Endothelial cell of umbilical vein (primary cell): ENCODE measurements at regions not wholly inside any gene's neighbourhood (a gene's known extent, or its start where the extent isn't known, plus 50 kb on each side); places are given as distances from the start of the nearest gene placed in this dataset.

ENCODE experiments used
- BruUV-seq: library from RNA; stranded (reverse); fragments of 400-500 nt; replicated peaks from 2 replicates; lab custom pipeline; 2021; lab: Mats Ljungman, UMichigan
- CTCF ChIA-PET: fragments of 300-600, 350-600 bp; sonication (Branson Sonifier 250); formaldehyde crosslinking; loops from one replicate; lab custom pipeline; 2021; ENCODE audit warnings: antibody characterized with exemption, inconsistent platforms; lab: Charles Lee
- POLR2A ChIA-PET: fragments of 300-600, 350-600 bp; sonication (Branson Sonifier 250); formaldehyde crosslinking; loops from one replicate; lab custom pipeline; 2021; ENCODE audit warnings: antibody characterized with exemption, inconsistent platforms; lab: Charles Lee
- DNase-seq: peaks from one replicate; pipeline ENCODE4 v3.0.0-alpha.2; 2011; ENCODE audit warnings: low read depth, low spot score
- FAIRE-seq: peaks from 2 replicates; lab custom pipeline; 2011; peaks lifted over from hg19 to GRCh38; lab: Jason Lieb, UNC
- H2AFZ ChIP-seq: 2 replicates; pipeline ENCODE4 v1.6.0; 2012; ENCODE audit warnings: low read depth, low read length, control low read depth, inconsistent platforms
- H3K27ac ChIP-seq: 2 replicates; pipeline ENCODE4 v1.5.1; 2011; ENCODE audit warnings: low read depth, mild to moderate bottlenecking, control low read depth, low read length, moderate library complexity; ENCODE audit not compliant: insufficient read depth
- H3K27me3 ChIP-seq, 2 experiments: 2 replicates each; pipeline versions ENCODE4 v1.6.0 to v1.6.1; 2011; ENCODE audit warnings: low read length in 2 of 2, mixed read lengths in 1 of 2; ENCODE audit not compliant: control insufficient read depth in 2 of 2, insufficient read depth in 2 of 2
- H3K36me3 ChIP-seq, 2 experiments: 2 replicates in 1 of 2; 3 replicates in 1 of 2; pipeline ENCODE4 v1.5.1; 2011; ENCODE audit warnings: low read length in 2 of 2, mild to moderate bottlenecking in 1 of 2, moderate library complexity in 1 of 2; ENCODE audit not compliant: control insufficient read depth in 2 of 2, insufficient read depth in 2 of 2; ENCODE audit errors: extremely low read depth in 1 of 2
- H3K4me1 ChIP-seq: 3 replicates; pipeline ENCODE4 v1.5.1; 2011; ENCODE audit warnings: mild to moderate bottlenecking, low read length; ENCODE audit not compliant: control insufficient read depth, insufficient read depth; ENCODE audit errors: extremely low read depth
- H3K4me2 ChIP-seq: 2 replicates; pipeline ENCODE4 v1.6.1; 2011; ENCODE audit warnings: low read length, control low read depth, mixed read lengths; ENCODE audit not compliant: insufficient read depth
- H3K4me3 ChIP-seq, 3 experiments: fragments of 200-600 bp in 1 of 3; sonication (generic), shearing (Covaris generic) in 1 of 3; replicated peaks in 1 of 3; 2 replicates each; pipeline ENCODE4 v1.5.1; 2011 to 2016; ENCODE audit warnings: control low read depth in 3 of 3, low read length in 3 of 3, mild to moderate bottlenecking in 2 of 3, inconsistent platforms in 1 of 3, low read depth in 1 of 3, moderate library complexity in 1 of 3; ENCODE audit not compliant: insufficient read depth in 1 of 3
- H3K79me2 ChIP-seq: 2 replicates; pipeline ENCODE4 v1.6.0; 2012; ENCODE audit warnings: low read length, inconsistent platforms; ENCODE audit not compliant: control insufficient read depth, insufficient read depth
- H3K9ac ChIP-seq: replicated peaks from 2 replicates; pipeline ENCODE3; 2011; ENCODE audit warnings: low read length, control low read depth; ENCODE audit not compliant: insufficient read depth; ENCODE audit errors: extremely low read depth
- H3K9me1 ChIP-seq: replicated peaks from 3 replicates; pipeline ENCODE4 v1.6.0; 2011; ENCODE audit warnings: mild to moderate bottlenecking, low read length; ENCODE audit not compliant: control insufficient read depth, insufficient read depth; ENCODE audit errors: extremely low read depth
- H3K9me3 ChIP-seq: replicated peaks from 2 replicates; pipeline ENCODE4 v1.5.1; 2012; ENCODE audit warnings: low read length, inconsistent platforms; ENCODE audit not compliant: control insufficient read depth, insufficient read depth
- H4K20me1 ChIP-seq: replicated peaks from 2 replicates; pipeline ENCODE3; 2011; ENCODE audit warnings: mild to moderate bottlenecking, low read length; ENCODE audit not compliant: control insufficient read depth, insufficient read depth; ENCODE audit errors: extremely low read depth
- EZH2 ChIP-seq: IDR thresholded peaks from 2 replicates; pipeline ENCODE4 v1.6.1; 2012; ENCODE audit warnings: borderline replicate concordance, low read depth, mild to moderate bottlenecking, moderate library complexity, low read length, inconsistent platforms; ENCODE audit not compliant: severe bottlenecking
- FOS ChIP-seq: IDR thresholded peaks from 2 replicates; pipeline ENCODE4 v1.6.1; 2011; ENCODE audit warnings: mild to moderate bottlenecking, low read length, moderate library complexity, borderline replicate concordance; ENCODE audit not compliant: insufficient read depth
- GATA2 ChIP-seq: IDR thresholded peaks from 2 replicates; pipeline ENCODE4 v1.7.0; 2011; ENCODE audit warnings: low read depth, mild to moderate bottlenecking, moderate library complexity, mixed read lengths, low read length; ENCODE audit not compliant: insufficient read length, insufficient read depth
- JUN ChIP-seq: IDR thresholded peaks from 2 replicates; pipeline ENCODE4 v1.6.1; 2011; ENCODE audit warnings: borderline replicate concordance, low read depth; ENCODE audit not compliant: insufficient read length, insufficient read depth
- MYC ChIP-seq: IDR thresholded peaks from one replicate; pipeline ENCODE4 v1.6.1; 2011; ENCODE audit warnings: mild to moderate bottlenecking, low read depth, low read length
- POLR2A ChIP-seq: IDR thresholded peaks from 2 replicates; pipeline ENCODE4 v1.6.1; 2012; ENCODE audit warnings: low read depth, mild to moderate bottlenecking, control low read depth, low read length
- POLR2AphosphoS5 ChIP-seq: IDR thresholded peaks from 2 replicates; pipeline ENCODE4 v1.6.1; 2012; ENCODE audit warnings: low read depth, mild to moderate bottlenecking, control low read depth, low read length, moderate library complexity; ENCODE audit not compliant: insufficient read depth
- dilution Hi-C: fragments of 300-500 bp; cut with MboI; formaldehyde crosslinking; loops from one replicate; pipeline ENCODE4 v1.15.0; 2019; ENCODE audit warnings: low sequenced_read_pairs; ENCODE audit not compliant: extremely low pct_ligation_motif_present
- intact Hi-C: fragments of 100-400 bp; cut with micrococcal nuclease; formaldehyde crosslinking; loops from one replicate; pipeline ENCODE4 v1.10.0; 2022
- TF ChIP-seq, protein P1 (sequence below): IDR thresholded peaks from 2 replicates; pipeline ENCODE4 v1.6.1; 2011; ENCODE audit not compliant: insufficient read depth, insufficient read length
- TF ChIP-seq, protein P2 (sequence below), 2 donors: IDR thresholded peaks; 1 replicate in 1 of 2; 2 replicates in 1 of 2; pipeline ENCODE4 v1.5.1; 2011; ENCODE audit warnings: low read length in 2 of 2, mild to moderate bottlenecking in 2 of 2, moderate library complexity in 2 of 2, control low read depth in 1 of 2, inconsistent platforms in 1 of 2, low read depth in 1 of 2; ENCODE audit not compliant: insufficient read depth in 1 of 2; ENCODE audit errors: extremely low read depth in 1 of 2

DNA sequence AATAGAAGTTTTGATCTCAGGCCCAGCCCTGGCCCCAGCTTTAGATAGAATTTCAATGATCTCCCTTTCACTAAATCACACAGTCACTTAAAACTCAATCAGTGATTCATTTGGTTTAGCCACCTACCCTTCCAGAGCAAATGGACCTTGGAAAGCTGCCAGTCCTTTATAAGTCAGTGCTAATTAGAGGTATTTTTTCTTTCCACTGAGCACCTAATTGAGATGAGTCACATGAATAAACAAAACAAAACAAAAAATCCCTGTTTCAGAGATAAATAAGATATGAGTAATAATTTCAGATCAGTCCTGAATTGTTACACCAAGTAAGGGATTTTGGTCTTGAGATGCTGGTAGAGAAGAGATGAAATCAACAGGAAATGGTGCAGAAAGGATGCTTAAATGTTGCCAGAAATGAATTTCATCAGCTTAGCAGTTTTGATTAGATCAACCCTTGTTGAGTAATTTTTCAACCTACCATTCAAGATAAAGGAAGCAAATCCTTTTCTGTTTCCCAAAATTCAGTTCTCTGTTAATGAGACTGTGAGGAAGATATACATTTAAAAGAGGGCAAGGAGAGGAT is 352.0 kb upstream of the COL8A1 start:
- intact Hi-C loops (no loop called here), dilution Hi-C loops (no loop called here)
- no peaks in the 10 kb centered on the region for H3K9me3 ChIP-seq
- no peak overlapping the region for H2AFZ ChIP-seq
- no peak overlapping the region for H3K4me2 ChIP-seq
- H3K9me1 ChIP-seq = no peaks in the 10 kb centered on the region
- DNase-seq (peak; percentile 34), FAIRE-seq (peak; percentile 59)
- CTCF ChIA-PET = no interaction called here
- H3K36me3 ChIP-seq = no peaks in the 10 kb centered on the region
- BruUV-seq = no TSS peak
- H3K27me3 ChIP-seq = no peaks in the 10 kb centered on the region
- H4K20me1 ChIP-seq = no peaks in the 10 kb centered on the region
- H3K4me3 ChIP-seq = no peak overlapping the region
- no peak overlapping the region for H3K9ac ChIP-seq
- H3K4me1 ChIP-seq = peaks cover 6% of the 10 kb centered on the region
- POLR2A ChIA-PET = no interaction called here
- TF ChIP-seq, protein P1, sequence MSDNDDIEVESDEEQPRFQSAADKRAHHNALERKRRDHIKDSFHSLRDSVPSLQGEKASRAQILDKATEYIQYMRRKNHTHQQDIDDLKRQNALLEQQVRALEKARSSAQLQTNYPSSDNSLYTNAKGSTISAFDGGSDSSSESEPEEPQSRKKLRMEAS = no peak
- TF ChIP-seq EZH2 = no peak
- TF ChIP-seq, protein P2, sequence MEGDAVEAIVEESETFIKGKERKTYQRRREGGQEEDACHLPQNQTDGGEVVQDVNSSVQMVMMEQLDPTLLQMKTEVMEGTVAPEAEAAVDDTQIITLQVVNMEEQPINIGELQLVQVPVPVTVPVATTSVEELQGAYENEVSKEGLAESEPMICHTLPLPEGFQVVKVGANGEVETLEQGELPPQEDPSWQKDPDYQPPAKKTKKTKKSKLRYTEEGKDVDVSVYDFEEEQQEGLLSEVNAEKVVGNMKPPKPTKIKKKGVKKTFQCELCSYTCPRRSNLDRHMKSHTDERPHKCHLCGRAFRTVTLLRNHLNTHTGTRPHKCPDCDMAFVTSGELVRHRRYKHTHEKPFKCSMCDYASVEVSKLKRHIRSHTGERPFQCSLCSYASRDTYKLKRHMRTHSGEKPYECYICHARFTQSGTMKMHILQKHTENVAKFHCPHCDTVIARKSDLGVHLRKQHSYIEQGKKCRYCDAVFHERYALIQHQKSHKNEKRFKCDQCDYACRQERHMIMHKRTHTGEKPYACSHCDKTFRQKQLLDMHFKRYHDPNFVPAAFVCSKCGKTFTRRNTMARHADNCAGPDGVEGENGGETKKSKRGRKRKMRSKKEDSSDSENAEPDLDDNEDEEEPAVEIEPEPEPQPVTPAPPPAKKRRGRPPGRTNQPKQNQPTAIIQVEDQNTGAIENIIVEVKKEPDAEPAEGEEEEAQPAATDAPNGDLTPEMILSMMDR (IDR thresholded peaks at IDR 0.05; ENCODE audit: extremely low read depth in 1 of 2, insufficient read depth in 1 of 2, low read depth in 1 of 2, low read length in 2 of 2) = no peak
- no peak for TF ChIP-seq MYC
- TF ChIP-seq POLR2AphosphoS5 = no peak
- no peak for TF ChIP-seq FOS
- TF ChIP-seq JUN = no peak
- TF ChIP-seq GATA2 = no peak
- no peak for TF ChIP-seq POLR2A
- no peak overlapping the region for H3K27ac ChIP-seq
- no peaks in the 10 kb centered on the region for H3K79me2 ChIP-seq
